ENCODE measurements at regions not wholly inside any gene's neighbourhood (a gene's known extent, or its start where the extent isn't known, plus 50 kb on each side); places are given as distances from the start of the nearest gene placed in this dataset.
"Not testable (repeated sequence)": the region's sequence is repeated elsewhere in the genome, so short reads cannot be mapped to it uniquely, and the experiment has no call there.

GRCh38 chr3:63132461-63133250, 145.5 kb upstream of the SYNPR start:
- in situ Hi-C loops (cut with HindIII; ENCODE audit: low pct_unique_long_range_greater_than_20kb, low sequenced_read_pairs) = no loop called here
- DNase-seq (ENCODE audit: low read depth, low spot score) = no peak

GRCh38 chr3:63135367-63135766, 142.7 kb upstream of the SYNPR start:
- no peak for DNase-seq (ENCODE audit: low read depth, low spot score)
- in situ Hi-C loops (cut with HindIII; ENCODE audit: low pct_unique_long_range_greater_than_20kb, low sequenced_read_pairs) = no loop called here

GRCh38 chr3:63136249-63136648, 141.9 kb upstream of the SYNPR start:
- DNase-seq (ENCODE audit: low read depth, low spot score); in situ Hi-C loops (cut with HindIII; ENCODE audit: low pct_unique_long_range_greater_than_20kb, low sequenced_read_pairs): not testable (repeated sequence)

GRCh38 chr3:63142681-63143080, 135.4 kb upstream of the SYNPR start:
- in situ Hi-C loops (cut with HindIII; ENCODE audit: low pct_unique_long_range_greater_than_20kb, low sequenced_read_pairs) = no loop called here

GRCh38 chr3:63146154-63146553, 132.0 kb upstream of the SYNPR start:
- no peak for DNase-seq (ENCODE audit: low read depth, low spot score)
- in situ Hi-C loops (cut with HindIII; ENCODE audit: low pct_unique_long_range_greater_than_20kb, low sequenced_read_pairs) = no loop called here

More at GRCh38 chr3:63142681-63143080, 135.4 kb upstream of the SYNPR start:
- DNase-seq (ENCODE audit: low read depth, low spot score) = peak; percentile 9

- in situ Hi-C loops (cut with HindIII; ENCODE audit: low pct_unique_long_range_greater_than_20kb, low sequenced_read_pairs) = no loop called here
These were observed 127.2 kb upstream of the SYNPR start for GRCh38 chr3:63150880-63151279.

GRCh38 chr3:63151897-63152296, 126.2 kb upstream of the SYNPR start:
- DNase-seq (ENCODE audit: low read depth, low spot score) = no peak
- in situ Hi-C loops (cut with HindIII; ENCODE audit: low pct_unique_long_range_greater_than_20kb, low sequenced_read_pairs) = no loop called here

More at GRCh38 chr3:63150880-63151279, 127.2 kb upstream of the SYNPR start:
- DNase-seq (ENCODE audit: low read depth, low spot score) = no peak

GRCh38 chr3:63159764-63160163, 118.3 kb upstream of the SYNPR start:
- in situ Hi-C loops (cut with HindIII; ENCODE audit: low pct_unique_long_range_greater_than_20kb, low sequenced_read_pairs) = no loop called here
- no peak for DNase-seq (ENCODE audit: low read depth, low spot score)

- in situ Hi-C loops (cut with HindIII; ENCODE audit: low pct_unique_long_range_greater_than_20kb, low sequenced_read_pairs) = no loop called here
- no peak for DNase-seq (ENCODE audit: low read depth, low spot score)
These were observed 111.0 kb upstream of the SYNPR start for GRCh38 chr3:63167113-63167512.

- in situ Hi-C loops (cut with HindIII; ENCODE audit: low pct_unique_long_range_greater_than_20kb, low sequenced_read_pairs) = no loop called here
- DNase-seq (ENCODE audit: low read depth, low spot score) = no peak
These were observed 109.9 kb upstream of the SYNPR start for GRCh38 chr3:63168179-63168578.

- no peak for DNase-seq (ENCODE audit: low read depth, low spot score)
- in situ Hi-C loops (cut with HindIII; ENCODE audit: low pct_unique_long_range_greater_than_20kb, low sequenced_read_pairs) = no loop called here
These were observed 98.1 kb upstream of the SYNPR start for GRCh38 chr3:63179862-63180522.

GRCh38 chr3:63192248-63192647, 85.9 kb upstream of the SYNPR start:
- in situ Hi-C loops (cut with HindIII; ENCODE audit: low pct_unique_long_range_greater_than_20kb, low sequenced_read_pairs) = no loop called here

GRCh38 chr3:63193647-63194046, 84.5 kb upstream of the SYNPR start:
- peak; percentile 63 for DNase-seq (ENCODE audit: low read depth, low spot score)
- in situ Hi-C loops (cut with HindIII; ENCODE audit: low pct_unique_long_range_greater_than_20kb, low sequenced_read_pairs) = no loop called here

More at GRCh38 chr3:63192248-63192647, 85.9 kb upstream of the SYNPR start:
- DNase-seq (ENCODE audit: low read depth, low spot score) = no peak

- in situ Hi-C loops (cut with HindIII; ENCODE audit: low pct_unique_long_range_greater_than_20kb, low sequenced_read_pairs) = no loop called here
- DNase-seq (ENCODE audit: low read depth, low spot score) = no peak
These were observed 78.5 kb upstream of the SYNPR start for GRCh38 chr3:63199606-63200005.

GRCh38 chr3:63202529-63202928, 75.6 kb upstream of the SYNPR start:
- DNase-seq (ENCODE audit: low read depth, low spot score) = no peak
- in situ Hi-C loops (cut with HindIII; ENCODE audit: low pct_unique_long_range_greater_than_20kb, low sequenced_read_pairs) = no loop called here

- no peak for DNase-seq (ENCODE audit: low read depth, low spot score)
These were observed 71.0 kb upstream of the SYNPR start for GRCh38 chr3:63207066-63207590.

GRCh38 chr3:63228087-63228486, 50.0 kb upstream of the SYNPR start:
- in situ Hi-C loops (cut with HindIII; ENCODE audit: low pct_unique_long_range_greater_than_20kb, low sequenced_read_pairs) = no loop called here
- DNase-seq (ENCODE audit: low read depth, low spot score) = no peak

More at GRCh38 chr3:63207066-63207590, 71.0 kb upstream of the SYNPR start:
- in situ Hi-C loops (cut with HindIII; ENCODE audit: low pct_unique_long_range_greater_than_20kb, low sequenced_read_pairs) = no loop called here
